HepG2 (cell line): ENCODE measurements at regions not wholly inside any gene's neighbourhood (a gene's known extent, or its start where the extent isn't known, plus 50 kb on each side); places are given as distances from the start of the nearest gene placed in this dataset.

Experiments
- ESRRA ChIP-seq: sonication (generic); formaldehyde crosslinking; IDR thresholded peaks from 2 replicates; pipeline ENCODE4 v1.5.1; 2020; ENCODE audit warnings: mild to moderate bottlenecking, low read depth, missing genetic modification reagents
- HDAC2 ChIP-seq: sonication (generic); formaldehyde crosslinking; IDR thresholded peaks from 2 replicates; pipeline ENCODE4 v1.4.0; 2020; ENCODE audit warnings: missing genetic modification reagents
- MAZ ChIP-seq, 2 experiments: sonication (generic) in 1 of 2; formaldehyde crosslinking in 1 of 2; IDR thresholded peaks; 2 replicates each; pipeline versions ENCODE4 v1.5.0 to v1.6.1; 2012 to 2020; ENCODE audit warnings: low read depth in 2 of 2, mild to moderate bottlenecking in 2 of 2, borderline replicate concordance in 1 of 2, improper control_type of control experiment in 1 of 2, low read length in 1 of 2, missing genetic modification reagents in 1 of 2, moderate library complexity in 1 of 2
- SP5 ChIP-seq: IDR thresholded peaks from 2 replicates; pipeline ENCODE4 v1.6.1; 2016; ENCODE audit warnings: low read depth, borderline replicate concordance
- ZNF839 ChIP-seq: sonication (generic); formaldehyde crosslinking; IDR thresholded peaks from 2 replicates; pipeline ENCODE4 v1.4.0; 2020; ENCODE audit warnings: missing genetic modification reagents, mild to moderate bottlenecking, borderline replicate concordance
- TF ChIP-seq, protein P1 (sequence below): sonication (generic); formaldehyde crosslinking; IDR thresholded peaks from 2 replicates; pipeline ENCODE4 v1.4.0; 2020; ENCODE audit warnings: missing genetic modification reagents
- TF ChIP-seq, protein P2 (sequence below): sonication (generic); formaldehyde crosslinking; IDR thresholded peaks from 2 replicates; pipeline ENCODE4 v1.8.1; 2022; ENCODE audit warnings: low read depth, mild to moderate bottlenecking, missing genetic modification reagents
- TF ChIP-seq, protein P3 (sequence below): sonication (generic); formaldehyde crosslinking; IDR thresholded peaks from 2 replicates; pipeline ENCODE4 v1.5.0; 2020; ENCODE audit warnings: mild to moderate bottlenecking, missing genetic modification reagents, moderate library complexity

DNA sequence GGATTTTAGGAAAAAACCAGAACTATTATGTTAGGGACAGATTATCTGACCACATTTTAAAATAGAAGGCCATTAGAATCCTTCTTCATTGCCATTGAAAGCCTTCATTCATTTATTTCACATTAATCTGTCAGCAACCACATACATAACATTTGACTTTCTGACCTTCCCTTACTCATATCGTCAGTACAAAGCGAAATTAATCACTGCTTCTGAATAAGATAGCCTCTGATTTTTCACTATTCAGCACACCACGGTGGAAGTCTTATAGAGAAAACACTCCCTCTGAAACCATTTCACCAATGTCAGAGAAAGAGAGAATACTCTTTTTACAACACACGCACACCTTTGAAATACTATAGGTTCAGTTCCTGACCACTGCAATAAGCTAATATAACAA lies 442.5 kb upstream of the ID4 start:
- TF ChIP-seq, protein P1, sequence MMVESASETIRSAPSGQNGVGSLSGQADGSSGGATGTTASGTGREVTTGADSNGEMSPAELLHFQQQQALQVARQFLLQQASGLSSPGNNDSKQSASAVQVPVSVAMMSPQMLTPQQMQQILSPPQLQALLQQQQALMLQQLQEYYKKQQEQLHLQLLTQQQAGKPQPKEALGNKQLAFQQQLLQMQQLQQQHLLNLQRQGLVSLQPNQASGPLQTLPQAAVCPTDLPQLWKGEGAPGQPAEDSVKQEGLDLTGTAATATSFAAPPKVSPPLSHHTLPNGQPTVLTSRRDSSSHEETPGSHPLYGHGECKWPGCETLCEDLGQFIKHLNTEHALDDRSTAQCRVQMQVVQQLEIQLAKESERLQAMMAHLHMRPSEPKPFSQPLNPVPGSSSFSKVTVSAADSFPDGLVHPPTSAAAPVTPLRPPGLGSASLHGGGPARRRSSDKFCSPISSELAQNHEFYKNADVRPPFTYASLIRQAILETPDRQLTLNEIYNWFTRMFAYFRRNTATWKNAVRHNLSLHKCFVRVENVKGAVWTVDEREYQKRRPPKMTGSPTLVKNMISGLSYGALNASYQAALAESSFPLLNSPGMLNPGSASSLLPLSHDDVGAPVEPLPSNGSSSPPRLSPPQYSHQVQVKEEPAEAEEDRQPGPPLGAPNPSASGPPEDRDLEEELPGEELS (CRISPR knock-in tag), result no peak
- TF ChIP-seq, protein P2, sequence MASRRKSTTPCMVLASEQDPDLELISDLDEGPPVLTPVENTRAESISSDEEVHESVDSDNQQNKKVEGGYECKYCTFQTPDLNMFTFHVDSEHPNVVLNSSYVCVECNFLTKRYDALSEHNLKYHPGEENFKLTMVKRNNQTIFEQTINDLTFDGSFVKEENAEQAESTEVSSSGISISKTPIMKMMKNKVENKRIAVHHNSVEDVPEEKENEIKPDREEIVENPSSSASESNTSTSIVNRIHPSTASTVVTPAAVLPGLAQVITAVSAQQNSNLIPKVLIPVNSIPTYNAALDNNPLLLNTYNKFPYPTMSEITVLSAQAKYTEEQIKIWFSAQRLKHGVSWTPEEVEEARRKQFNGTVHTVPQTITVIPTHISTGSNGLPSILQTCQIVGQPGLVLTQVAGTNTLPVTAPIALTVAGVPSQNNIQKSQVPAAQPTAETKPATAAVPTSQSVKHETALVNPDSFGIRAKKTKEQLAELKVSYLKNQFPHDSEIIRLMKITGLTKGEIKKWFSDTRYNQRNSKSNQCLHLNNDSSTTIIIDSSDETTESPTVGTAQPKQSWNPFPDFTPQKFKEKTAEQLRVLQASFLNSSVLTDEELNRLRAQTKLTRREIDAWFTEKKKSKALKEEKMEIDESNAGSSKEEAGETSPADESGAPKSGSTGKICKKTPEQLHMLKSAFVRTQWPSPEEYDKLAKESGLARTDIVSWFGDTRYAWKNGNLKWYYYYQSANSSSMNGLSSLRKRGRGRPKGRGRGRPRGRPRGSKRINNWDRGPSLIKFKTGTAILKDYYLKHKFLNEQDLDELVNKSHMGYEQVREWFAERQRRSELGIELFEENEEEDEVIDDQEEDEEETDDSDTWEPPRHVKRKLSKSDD (CRISPR knock-in tag), result no peak
- TF ChIP-seq HDAC2 (CRISPR knock-in tag), result no peak
- no peak for TF ChIP-seq ZNF839 (CRISPR knock-in tag)
- TF ChIP-seq SP5 (CRISPR knock-in tag), result no peak
- no peak for TF ChIP-seq ESRRA (CRISPR knock-in tag)
- TF ChIP-seq, protein P3, sequence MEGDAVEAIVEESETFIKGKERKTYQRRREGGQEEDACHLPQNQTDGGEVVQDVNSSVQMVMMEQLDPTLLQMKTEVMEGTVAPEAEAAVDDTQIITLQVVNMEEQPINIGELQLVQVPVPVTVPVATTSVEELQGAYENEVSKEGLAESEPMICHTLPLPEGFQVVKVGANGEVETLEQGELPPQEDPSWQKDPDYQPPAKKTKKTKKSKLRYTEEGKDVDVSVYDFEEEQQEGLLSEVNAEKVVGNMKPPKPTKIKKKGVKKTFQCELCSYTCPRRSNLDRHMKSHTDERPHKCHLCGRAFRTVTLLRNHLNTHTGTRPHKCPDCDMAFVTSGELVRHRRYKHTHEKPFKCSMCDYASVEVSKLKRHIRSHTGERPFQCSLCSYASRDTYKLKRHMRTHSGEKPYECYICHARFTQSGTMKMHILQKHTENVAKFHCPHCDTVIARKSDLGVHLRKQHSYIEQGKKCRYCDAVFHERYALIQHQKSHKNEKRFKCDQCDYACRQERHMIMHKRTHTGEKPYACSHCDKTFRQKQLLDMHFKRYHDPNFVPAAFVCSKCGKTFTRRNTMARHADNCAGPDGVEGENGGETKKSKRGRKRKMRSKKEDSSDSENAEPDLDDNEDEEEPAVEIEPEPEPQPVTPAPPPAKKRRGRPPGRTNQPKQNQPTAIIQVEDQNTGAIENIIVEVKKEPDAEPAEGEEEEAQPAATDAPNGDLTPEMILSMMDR (CRISPR knock-in tag), result no peak
- no peak for TF ChIP-seq MAZ (IDR thresholded peaks at IDR 0.05; ENCODE audit: borderline replicate concordance, low read depth, low read length)
- no peak for TF ChIP-seq MAZ (CRISPR knock-in tag; IDR thresholded peaks at IDR 0.05; ENCODE audit: low read depth)
